ENCODE measurements at regions not wholly inside any gene's neighbourhood (a gene's known extent, or its start where the extent isn't known, plus 50 kb on each side); places are given as distances from the start of the nearest gene placed in this dataset.

- H3K36me3 ChIP-seq (ENCODE audit: insufficient read depth, low read length), result no peaks in the 10 kb centered on the region
- peaks cover 0 to 18% (median 0%) of the 10 kb centered on the region in 3 donors for H3K36me3 Mint-ChIP-seq
- no peak overlapping the region for H3K27ac ChIP-seq (ENCODE audit: low read depth, low read length)
- H3K4me1 Mint-ChIP-seq, result no peaks in the 10 kb centered on the region
- no peaks in the 10 kb centered on the region for H3K9me3 ChIP-seq (ENCODE audit: low read length)
- no peak overlapping the region for H3K4me3 Mint-ChIP-seq
- H3K9me3 Mint-ChIP-seq, result no peaks in the 10 kb centered on the region
- no peak overlapping the region for H3K27ac Mint-ChIP-seq
- CTCF ChIA-PET, result no interaction called here
- no peaks in the 10 kb centered on the region for H3K27me3 ChIP-seq (ENCODE audit: insufficient read depth, low read length, poor library complexity, severe bottlenecking)
- no peak overlapping the region for H3K4me3 ChIP-seq (ENCODE audit: low read length)
- POLR2A ChIA-PET, result no interaction called here
- H3K27me3 Mint-ChIP-seq, result peaks cover 3 to 12% of the 10 kb centered on the region in 2 donors
- DNase-seq, result no peak
- no peaks in the 10 kb centered on the region for H3K4me1 ChIP-seq (ENCODE audit: insufficient read depth, low read length)
Measured at GRCh38 chr9:8071445-8071798, 271.8 kb upstream of the DMAC1 start.

DNA sequence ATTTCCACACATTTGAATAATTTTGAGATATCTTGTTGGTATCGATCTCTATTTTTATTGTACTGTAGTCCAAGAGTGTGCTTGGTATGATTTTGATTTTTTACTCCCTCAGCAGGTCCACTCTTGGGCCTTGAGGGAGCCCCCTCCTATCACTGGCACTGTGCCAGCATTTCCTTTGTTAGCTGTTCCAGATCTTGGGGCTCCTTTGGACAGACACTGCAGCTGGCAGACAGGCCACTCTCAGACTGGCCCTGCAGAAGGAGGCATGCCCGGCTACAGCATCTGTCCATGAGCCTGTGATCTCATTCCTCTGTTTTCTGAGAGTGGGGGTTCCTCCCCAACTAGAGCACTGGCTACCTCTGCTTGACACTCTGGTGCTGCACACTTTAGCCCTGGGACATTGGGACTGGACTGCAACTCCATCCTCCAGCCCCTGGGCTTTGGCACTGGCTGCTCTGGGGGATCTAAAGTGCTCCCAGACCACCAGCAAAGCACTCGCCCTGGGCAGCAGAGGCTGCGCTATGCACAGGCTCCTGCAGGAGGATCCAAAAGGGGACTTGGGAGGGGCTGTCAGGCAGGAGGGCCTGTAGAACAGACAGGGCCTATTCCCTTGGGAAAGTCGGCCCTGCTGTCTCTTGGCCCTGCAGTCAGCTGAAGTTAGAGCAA, 271.3 kb upstream of the DMAC1 start:
- no peak for DNase-seq
- H3K4me1 Mint-ChIP-seq, result no peaks in the 10 kb centered on the region
- H3K27ac ChIP-seq (ENCODE audit: low read depth, low read length), result no peak overlapping the region
- no peaks in the 10 kb centered on the region for H3K36me3 ChIP-seq (ENCODE audit: insufficient read depth, low read length)
- POLR2A ChIA-PET, result no interaction called here
- no peak overlapping the region for H3K27ac Mint-ChIP-seq
- no peak overlapping the region for H3K4me3 ChIP-seq (ENCODE audit: low read length)
- H3K27me3 Mint-ChIP-seq, result peaks cover 3 to 12% of the 10 kb centered on the region in 2 donors
- no peaks in the 10 kb centered on the region for H3K4me1 ChIP-seq (ENCODE audit: insufficient read depth, low read length)
- no peaks in the 10 kb centered on the region for H3K27me3 ChIP-seq (ENCODE audit: insufficient read depth, low read length, poor library complexity, severe bottlenecking)
- H3K9me3 Mint-ChIP-seq, result no peaks in the 10 kb centered on the region
- CTCF ChIA-PET, result no interaction called here
- peaks cover 0 to 18% (median 0%) of the 10 kb centered on the region in 3 donors for H3K36me3 Mint-ChIP-seq
- no peak overlapping the region for H3K4me3 Mint-ChIP-seq
- no peaks in the 10 kb centered on the region for H3K9me3 ChIP-seq (ENCODE audit: low read length)

DNA sequence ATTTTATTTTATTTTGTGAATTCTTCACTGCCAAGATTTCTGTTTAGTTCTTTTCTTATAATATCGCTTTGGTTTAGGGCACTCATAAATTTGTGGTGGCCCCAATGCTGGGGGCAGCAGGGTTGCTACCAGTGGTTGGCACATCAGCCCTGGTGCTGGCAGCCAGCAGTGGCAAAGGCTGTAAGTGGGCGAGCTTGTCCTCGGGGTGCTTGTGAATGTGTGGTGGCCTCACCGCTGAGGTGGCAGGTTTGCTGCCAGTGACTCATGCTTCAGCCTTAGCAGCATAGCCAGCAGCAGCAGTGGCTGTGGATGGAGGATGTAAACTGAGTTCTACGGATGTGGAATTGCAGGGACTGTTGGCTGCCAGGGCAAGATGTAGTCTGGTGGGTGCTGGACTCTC, 262.9 kb upstream of the DMAC1 start:
- ChIA-PET CTCF (no interaction called here), POLR2A (no interaction called here)
- Histone ChIP-seq H3K4me3 (ENCODE audit: low read length) (no peak overlapping the region), H3K27ac (ENCODE audit: low read depth, low read length) (no peak overlapping the region), H3K27me3 (ENCODE audit: insufficient read depth, low read length, poor library complexity, severe bottlenecking) (no peaks in the 10 kb centered on the region), H3K36me3 (ENCODE audit: insufficient read depth, low read length) (no peaks in the 10 kb centered on the region), H3K4me1 (ENCODE audit: insufficient read depth, low read length) (no peaks in the 10 kb centered on the region), H3K9me3 (ENCODE audit: low read length) (no peaks in the 10 kb centered on the region)
- H3K4me1 Mint-ChIP-seq, result peaks cover 3 to 11% (median 8%) of the 10 kb centered on the region in 3 donors
- peaks cover 0 to 13% (median 6%) of the 10 kb centered on the region in 5 donors for H3K9me3 Mint-ChIP-seq
- H3K27me3 Mint-ChIP-seq, result peaks cover 0 to 3% of the 10 kb centered on the region in 2 donors
- no peak overlapping the region for H3K4me3 Mint-ChIP-seq
- H3K36me3 Mint-ChIP-seq, result peaks cover 0 to 5% (median 2%) of the 10 kb centered on the region in 3 donors
- DNase-seq, result no peak
- H3K27ac Mint-ChIP-seq, result no peak overlapping the region

- Histone ChIP-seq H3K27ac (ENCODE audit: low read depth, low read length) (no peak overlapping the region), H3K36me3 (ENCODE audit: insufficient read depth, low read length) (no peaks in the 10 kb centered on the region), H3K27me3 (ENCODE audit: insufficient read depth, low read length, poor library complexity, severe bottlenecking) (no peaks in the 10 kb centered on the region), H3K4me1 (ENCODE audit: insufficient read depth, low read length) (no peaks in the 10 kb centered on the region), H3K4me3 (ENCODE audit: low read length) (no peak overlapping the region), H3K9me3 (ENCODE audit: low read length) (no peaks in the 10 kb centered on the region)
- ChIA-PET CTCF (no interaction called here), POLR2A (no interaction called here)
- Mint-ChIP-seq H3K9me3 (peaks cover 6 to 26% (median 20%) of the 10 kb centered on the region in 5 donors), H3K4me3 (no peak overlapping the region), H3K27ac (no peak overlapping the region), H3K4me1 (no peaks in the 10 kb centered on the region), H3K36me3 (peaks cover 0 to 30% (median 0%) of the 10 kb centered on the region in 3 donors), H3K27me3 (peaks cover 0 to 4% of the 10 kb centered on the region in 2 donors)
- DNase-seq, result no peak
Measured at GRCh38 chr9:8053501-8053900, 253.9 kb upstream of the DMAC1 start.

- Histone ChIP-seq H3K9me3 (ENCODE audit: low read length) (no peaks in the 10 kb centered on the region), H3K27ac (ENCODE audit: low read depth, low read length) (no peak overlapping the region), H3K27me3 (ENCODE audit: insufficient read depth, low read length, poor library complexity, severe bottlenecking) (no peaks in the 10 kb centered on the region), H3K36me3 (ENCODE audit: insufficient read depth, low read length) (no peaks in the 10 kb centered on the region), H3K4me3 (ENCODE audit: low read length) (no peak overlapping the region), H3K4me1 (ENCODE audit: insufficient read depth, low read length) (no peaks in the 10 kb centered on the region)
- CTCF ChIA-PET, result no interaction called here
- POLR2A ChIA-PET, result no interaction called here
- peaks cover 0 to 30% (median 0%) of the 10 kb centered on the region in 3 donors for H3K36me3 Mint-ChIP-seq
- H3K4me1 Mint-ChIP-seq, result no peaks in the 10 kb centered on the region
- H3K27me3 Mint-ChIP-seq, result peaks cover 0 to 4% of the 10 kb centered on the region in 2 donors
- no peak overlapping the region for H3K27ac Mint-ChIP-seq
- no peak for DNase-seq
- H3K4me3 Mint-ChIP-seq, result no peak overlapping the region
- H3K9me3 Mint-ChIP-seq, result peaks cover 6 to 26% (median 24%) of the 10 kb centered on the region in 5 donors
Measured at GRCh38 chr9:8052991-8053390, 253.4 kb upstream of the DMAC1 start.

GRCh38 chr9:8037745-8038144, 238.2 kb upstream of the DMAC1 start:
- Mint-ChIP-seq H3K4me1 (no peaks in the 10 kb centered on the region), H3K27ac (peak overlapping the region in 1 of 8 donors; percentile 84), H3K9me3 (peaks cover 9 to 26% (median 13%) of the 10 kb centered on the region in 5 donors), H3K36me3 (peaks cover 0 to 23% (median 0%) of the 10 kb centered on the region in 3 donors), H3K27me3 (no peaks in the 10 kb centered on the region), H3K4me3 (no peak overlapping the region)
- H3K36me3 ChIP-seq (ENCODE audit: insufficient read depth, low read length), result no peaks in the 10 kb centered on the region
- no peaks in the 10 kb centered on the region for H3K4me1 ChIP-seq (ENCODE audit: insufficient read depth, low read length)
- H3K9me3 ChIP-seq (ENCODE audit: low read length), result no peaks in the 10 kb centered on the region
- no peak overlapping the region for H3K4me3 ChIP-seq (ENCODE audit: low read length)
- H3K27me3 ChIP-seq (ENCODE audit: insufficient read depth, low read length, poor library complexity, severe bottlenecking), result no peaks in the 10 kb centered on the region
- POLR2A ChIA-PET, result no interaction called here
- no peak overlapping the region for H3K27ac ChIP-seq (ENCODE audit: low read depth, low read length)
- DNase-seq, result no peak
- CTCF ChIA-PET, result no interaction called here

DNA sequence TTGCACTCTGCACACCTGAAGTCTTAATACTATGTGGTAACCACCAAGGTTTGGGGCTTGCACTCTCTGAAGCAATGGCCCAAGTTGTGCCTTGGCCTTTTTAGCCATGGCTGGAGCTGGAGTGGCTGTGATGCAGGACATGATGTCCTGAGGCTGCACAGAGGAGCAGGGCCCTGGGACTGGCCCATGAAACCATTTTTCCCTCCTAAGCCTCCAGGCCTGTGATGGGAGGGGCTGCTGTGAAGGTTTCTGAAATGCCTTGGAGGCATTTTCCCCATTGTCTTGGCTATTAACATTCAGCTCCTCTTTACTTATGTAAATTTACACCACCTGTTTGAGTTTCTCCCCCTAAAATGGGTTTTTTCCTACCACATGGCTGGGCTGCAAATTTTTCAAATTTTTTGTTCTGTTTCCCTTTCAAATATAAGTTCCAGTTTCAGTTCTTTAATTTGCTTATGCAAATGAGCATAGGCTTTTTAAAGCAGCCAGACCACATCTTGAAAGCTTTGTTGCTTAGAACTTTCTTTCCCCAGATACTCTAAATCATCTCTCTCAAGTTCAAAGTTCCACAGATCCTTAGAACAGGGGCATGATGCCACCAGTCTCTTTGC, 237.4 kb upstream of the DMAC1 start:
- Mint-ChIP-seq H3K27ac (peak overlapping the region in 1 of 8 donors; percentile 84), H3K27me3 (no peaks in the 10 kb centered on the region), H3K4me3 (no peak overlapping the region), H3K9me3 (peaks cover 6 to 24% (median 13%) of the 10 kb centered on the region in 5 donors), H3K36me3 (peaks cover 0 to 23% (median 0%) of the 10 kb centered on the region in 3 donors), H3K4me1 (no peaks in the 10 kb centered on the region)
- no peak for DNase-seq
- H3K4me1 ChIP-seq (ENCODE audit: insufficient read depth, low read length), result no peaks in the 10 kb centered on the region
- ChIA-PET POLR2A (no interaction called here), CTCF (no interaction called here)
- no peaks in the 10 kb centered on the region for H3K9me3 ChIP-seq (ENCODE audit: low read length)
- no peak overlapping the region for H3K4me3 ChIP-seq (ENCODE audit: low read length)
- H3K27ac ChIP-seq (ENCODE audit: low read depth, low read length), result no peak overlapping the region
- H3K27me3 ChIP-seq (ENCODE audit: insufficient read depth, low read length, poor library complexity, severe bottlenecking), result no peaks in the 10 kb centered on the region
- H3K36me3 ChIP-seq (ENCODE audit: insufficient read depth, low read length), result no peaks in the 10 kb centered on the region

GRCh38 chr9:8033794-8034193, 234.2 kb upstream of the DMAC1 start:
- H3K27me3 ChIP-seq (ENCODE audit: insufficient read depth, low read length, poor library complexity, severe bottlenecking), result no peaks in the 10 kb centered on the region
- peaks cover 0 to 10% (median 3%) of the 10 kb centered on the region in 5 donors for H3K9me3 Mint-ChIP-seq
- H3K4me3 Mint-ChIP-seq, result no peak overlapping the region
- no peaks in the 10 kb centered on the region for H3K4me1 Mint-ChIP-seq
- no peak overlapping the region for H3K27ac Mint-ChIP-seq
- H3K27ac ChIP-seq (ENCODE audit: low read depth, low read length), result no peak overlapping the region
- ChIA-PET POLR2A (no interaction called here), CTCF (no interaction called here)
- DNase-seq, result no peak
- H3K27me3 Mint-ChIP-seq, result no peaks in the 10 kb centered on the region
- no peak overlapping the region for H3K4me3 ChIP-seq (ENCODE audit: low read length)
- H3K36me3 Mint-ChIP-seq, result peaks cover 0 to 20% (median 0%) of the 10 kb centered on the region in 3 donors
- H3K4me1 ChIP-seq (ENCODE audit: insufficient read depth, low read length), result no peaks in the 10 kb centered on the region
- no peaks in the 10 kb centered on the region for H3K9me3 ChIP-seq (ENCODE audit: low read length)
- no peaks in the 10 kb centered on the region for H3K36me3 ChIP-seq (ENCODE audit: insufficient read depth, low read length)

All from CD8-positive, alpha-beta memory T cell (primary cell).